Esophagus muscularis mucosa (tissue), 4 donors: ENCODE measurements at regions not wholly inside any gene's neighbourhood (a gene's known extent, or its start where the extent isn't known, plus 50 kb on each side); places are given as distances from the start of the nearest gene placed in this dataset.

Experiments
- EP300 ChIP-seq: sonication (generic); formaldehyde crosslinking; IDR thresholded peaks from one replicate; pipeline ENCODE4 v1.6.1; 2017; ENCODE audit warnings: antibody characterized with exemption
- POLR2A ChIP-seq: fragments of 450-650 bp; IDR thresholded peaks from one replicate; pipeline ENCODE4 v1.6.1; 2017; ENCODE audit warnings: antibody characterized with exemption, moderate library complexity, mild to moderate bottlenecking, low read depth
- POLR2AphosphoS5 ChIP-seq, 2 donors: sonication (generic); formaldehyde crosslinking; IDR thresholded peaks; one replicate each; pipeline ENCODE4 v1.6.1; 2017; ENCODE audit warnings: antibody characterized with exemption in 2 of 2
- TF ChIP-seq, protein P1 (sequence below), 3 experiments: fragments of 200-600 bp in 2 of 3; fragments of 450-650 bp in 1 of 3; sonication (generic) in 2 of 3; IDR thresholded peaks; one replicate each; pipeline ENCODE4 v1.5.1; 2017 to 2019; ENCODE audit warnings: antibody characterized with exemption in 3 of 3, mild to moderate bottlenecking in 2 of 3, moderate library complexity in 1 of 3

DNA sequence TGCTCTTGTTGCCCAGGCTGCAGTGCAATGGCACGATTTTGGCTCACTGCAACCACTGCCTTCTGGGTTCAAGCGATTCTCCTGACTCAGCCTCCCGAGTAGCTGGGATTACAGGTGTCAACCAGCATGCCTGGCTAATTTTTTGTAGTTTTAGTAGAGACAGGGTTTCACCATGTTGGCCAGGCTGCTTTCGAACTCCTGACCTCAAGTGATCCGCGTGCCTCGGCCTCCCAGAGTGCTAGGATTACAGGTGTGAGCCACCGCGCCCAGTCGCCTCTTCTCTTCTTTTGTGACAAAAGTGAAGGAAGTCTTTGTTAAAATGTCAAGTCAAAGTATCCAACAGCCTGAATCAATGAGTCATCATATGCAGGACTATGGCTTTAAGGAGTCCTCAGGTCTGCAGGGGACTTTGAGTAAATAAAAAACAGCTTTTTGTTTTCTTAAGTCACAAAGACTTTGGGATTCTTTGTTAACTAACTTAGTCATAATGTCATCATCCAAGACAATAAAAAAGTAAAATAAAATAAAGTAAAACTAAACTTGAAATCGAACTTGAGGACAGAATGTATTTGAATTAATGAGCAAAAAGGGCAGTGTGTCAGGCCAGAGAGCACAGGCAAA is 1153.2 kb downstream of the SUCLG1 start:
- TF ChIP-seq, protein P1, sequence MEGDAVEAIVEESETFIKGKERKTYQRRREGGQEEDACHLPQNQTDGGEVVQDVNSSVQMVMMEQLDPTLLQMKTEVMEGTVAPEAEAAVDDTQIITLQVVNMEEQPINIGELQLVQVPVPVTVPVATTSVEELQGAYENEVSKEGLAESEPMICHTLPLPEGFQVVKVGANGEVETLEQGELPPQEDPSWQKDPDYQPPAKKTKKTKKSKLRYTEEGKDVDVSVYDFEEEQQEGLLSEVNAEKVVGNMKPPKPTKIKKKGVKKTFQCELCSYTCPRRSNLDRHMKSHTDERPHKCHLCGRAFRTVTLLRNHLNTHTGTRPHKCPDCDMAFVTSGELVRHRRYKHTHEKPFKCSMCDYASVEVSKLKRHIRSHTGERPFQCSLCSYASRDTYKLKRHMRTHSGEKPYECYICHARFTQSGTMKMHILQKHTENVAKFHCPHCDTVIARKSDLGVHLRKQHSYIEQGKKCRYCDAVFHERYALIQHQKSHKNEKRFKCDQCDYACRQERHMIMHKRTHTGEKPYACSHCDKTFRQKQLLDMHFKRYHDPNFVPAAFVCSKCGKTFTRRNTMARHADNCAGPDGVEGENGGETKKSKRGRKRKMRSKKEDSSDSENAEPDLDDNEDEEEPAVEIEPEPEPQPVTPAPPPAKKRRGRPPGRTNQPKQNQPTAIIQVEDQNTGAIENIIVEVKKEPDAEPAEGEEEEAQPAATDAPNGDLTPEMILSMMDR (IDR thresholded peaks at IDR 0.05), result no peak
- TF ChIP-seq POLR2A (no peak), EP300 (no peak), POLR2AphosphoS5 (IDR thresholded peaks at IDR 0.05) (no peak)
